Glutamatergic neuron (in vitro differentiated cells): ENCODE measurements at regions not wholly inside any gene's neighbourhood (a gene's known extent, or its start where the extent isn't known, plus 50 kb on each side); places are given as distances from the start of the nearest gene placed in this dataset.

Experiments used
- DNase-seq: peaks from one replicate; pipeline ENCODE4 v3.0.0; 2022
- H3K27ac Mint-ChIP-seq: one replicate; pipeline ENCODE4 v1.8.0; 2020; ENCODE audit warnings: mild to moderate bottlenecking, mixed read lengths, inconsistent platforms; ENCODE audit not compliant: unreplicated experiment
- H3K27me3 Mint-ChIP-seq: one replicate; pipeline ENCODE4 v1.8.0; 2020; ENCODE audit warnings: mild to moderate bottlenecking, moderate library complexity, mixed read lengths, inconsistent platforms; ENCODE audit not compliant: unreplicated experiment
- H3K36me3 Mint-ChIP-seq: one replicate; pipeline ENCODE4 v1.8.0; 2020; ENCODE audit warnings: mild to moderate bottlenecking, mixed read lengths, inconsistent platforms; ENCODE audit not compliant: unreplicated experiment
- H3K4me1 Mint-ChIP-seq: one replicate; pipeline ENCODE4 v1.8.0; 2020; ENCODE audit warnings: mild to moderate bottlenecking, low read depth, mixed read lengths, inconsistent platforms; ENCODE audit not compliant: unreplicated experiment
- H3K4me3 Mint-ChIP-seq: one replicate; pipeline ENCODE4 v1.8.0; 2020; ENCODE audit warnings: mild to moderate bottlenecking, mixed read lengths, inconsistent platforms; ENCODE audit not compliant: unreplicated experiment
- H3K9me3 Mint-ChIP-seq: one replicate; pipeline ENCODE4 v1.8.0; 2020; ENCODE audit warnings: mild to moderate bottlenecking, moderate library complexity, mixed read lengths, inconsistent platforms; ENCODE audit not compliant: unreplicated experiment
- CTCF ChIP-seq: fragments of 200-600 bp; sonication (generic); IDR thresholded peaks from one replicate; pipeline ENCODE4 v1.5.0; 2021; ENCODE audit not compliant: partially characterized antibody, unreplicated experiment

DNA sequence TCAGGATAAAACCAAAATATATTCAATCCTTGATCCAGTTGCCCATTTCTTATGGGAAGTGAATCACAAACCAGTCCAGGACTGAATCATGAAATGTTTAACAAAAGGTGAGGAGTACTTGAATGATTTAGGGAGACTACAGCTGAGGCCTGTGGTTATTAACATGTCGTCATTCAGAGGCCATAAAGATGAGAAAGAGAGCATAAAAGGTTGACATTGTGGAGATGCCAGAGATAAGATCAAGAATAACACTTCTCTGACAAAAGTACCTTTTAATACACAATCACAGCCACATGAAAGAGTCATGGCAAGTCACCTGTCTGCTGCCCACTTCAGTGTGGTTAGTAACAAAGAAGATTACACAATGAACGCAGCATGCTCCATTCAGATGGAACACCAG lies 1195.7 kb upstream of the SORCS1 start:
- no peaks in the 10 kb centered on the region for H3K36me3 Mint-ChIP-seq
- DNase-seq, result no peak
- H3K4me1 Mint-ChIP-seq, result no peaks in the 10 kb centered on the region
- H3K27ac Mint-ChIP-seq, result no peak overlapping the region
- H3K27me3 Mint-ChIP-seq, result no peaks in the 10 kb centered on the region
- H3K9me3 Mint-ChIP-seq, result no peaks in the 10 kb centered on the region
- TF ChIP-seq CTCF, result no peak
- no peak overlapping the region for H3K4me3 Mint-ChIP-seq

GRCh38 chr10:108358912-108359311 lies 1194.4 kb upstream of the SORCS1 start:
- Mint-ChIP-seq H3K9me3 (peaks cover 2% of the 10 kb centered on the region), H3K4me1 (no peaks in the 10 kb centered on the region), H3K36me3 (no peaks in the 10 kb centered on the region), H3K4me3 (no peak overlapping the region), H3K27ac (no peak overlapping the region), H3K27me3 (no peaks in the 10 kb centered on the region)
- no peak for DNase-seq
- TF ChIP-seq CTCF, result no peak

GRCh38 chr10:108352771-108353170 lies 1188.3 kb upstream of the SORCS1 start:
- Mint-ChIP-seq H3K4me1 (no peaks in the 10 kb centered on the region), H3K27ac (no peak overlapping the region), H3K27me3 (no peaks in the 10 kb centered on the region), H3K4me3 (no peak overlapping the region), H3K36me3 (no peaks in the 10 kb centered on the region), H3K9me3 (peaks cover 3% of the 10 kb centered on the region)
- no peak for DNase-seq
- TF ChIP-seq CTCF, result no peak

DNA sequence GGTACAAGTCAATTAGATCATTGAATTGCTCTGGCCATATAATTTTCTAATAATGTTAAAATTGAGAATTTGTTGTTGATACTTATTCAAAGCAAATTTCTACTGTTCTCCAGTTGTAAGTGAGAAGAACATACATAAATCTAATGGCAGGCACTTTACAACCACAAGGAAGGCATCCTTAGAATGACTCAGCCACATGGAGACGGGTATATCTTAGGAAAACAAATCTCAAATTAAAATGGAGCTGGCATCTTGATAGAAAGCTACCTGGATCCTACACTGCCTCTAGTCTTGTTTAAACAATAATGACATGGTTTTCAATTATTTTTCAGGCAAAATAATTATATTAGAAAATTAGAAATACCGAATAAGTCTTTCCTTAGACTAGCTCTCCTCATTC lies 1183.7 kb upstream of the SORCS1 start:
- no peak overlapping the region for H3K27ac Mint-ChIP-seq
- peaks cover 2% of the 10 kb centered on the region for H3K9me3 Mint-ChIP-seq
- TF ChIP-seq CTCF, result no peak
- DNase-seq, result no peak
- no peaks in the 10 kb centered on the region for H3K36me3 Mint-ChIP-seq
- no peaks in the 10 kb centered on the region for H3K4me1 Mint-ChIP-seq
- H3K27me3 Mint-ChIP-seq, result peaks cover 4% of the 10 kb centered on the region
- no peak overlapping the region for H3K4me3 Mint-ChIP-seq

DNA sequence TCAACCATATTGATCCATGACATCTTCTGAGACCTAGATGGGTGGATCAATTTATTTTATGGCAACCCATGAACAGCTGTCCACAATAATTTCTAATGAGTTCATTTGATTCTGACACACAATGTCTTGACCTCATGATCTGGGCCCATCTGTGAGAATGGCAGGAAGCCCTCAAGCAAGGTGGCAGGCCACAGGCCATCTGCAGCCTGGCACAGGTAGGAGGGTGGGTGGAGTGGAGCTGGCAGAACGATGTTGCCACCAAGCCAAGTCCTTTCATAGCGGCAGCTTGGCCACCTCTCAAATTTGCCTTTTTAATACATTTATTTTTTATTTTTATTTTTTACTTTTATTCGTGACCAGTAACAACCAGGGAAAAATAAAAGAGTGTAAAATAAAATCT lies 1181.6 kb upstream of the SORCS1 start:
- Mint-ChIP-seq H3K4me3 (no peak overlapping the region), H3K36me3 (no peaks in the 10 kb centered on the region), H3K27me3 (peaks cover 4% of the 10 kb centered on the region), H3K9me3 (peaks cover 2% of the 10 kb centered on the region), H3K4me1 (no peaks in the 10 kb centered on the region), H3K27ac (no peak overlapping the region)
- DNase-seq, result no peak
- no peak for TF ChIP-seq CTCF
